ENCODE measurements at regions not wholly inside any gene's neighbourhood (a gene's known extent, or its start where the extent isn't known, plus 50 kb on each side); places are given as distances from the start of the nearest gene placed in this dataset.
"Not testable (repeated sequence)": the region's sequence is repeated elsewhere in the genome, so short reads cannot be mapped to it uniquely, and the experiment has no call there.

DNA sequence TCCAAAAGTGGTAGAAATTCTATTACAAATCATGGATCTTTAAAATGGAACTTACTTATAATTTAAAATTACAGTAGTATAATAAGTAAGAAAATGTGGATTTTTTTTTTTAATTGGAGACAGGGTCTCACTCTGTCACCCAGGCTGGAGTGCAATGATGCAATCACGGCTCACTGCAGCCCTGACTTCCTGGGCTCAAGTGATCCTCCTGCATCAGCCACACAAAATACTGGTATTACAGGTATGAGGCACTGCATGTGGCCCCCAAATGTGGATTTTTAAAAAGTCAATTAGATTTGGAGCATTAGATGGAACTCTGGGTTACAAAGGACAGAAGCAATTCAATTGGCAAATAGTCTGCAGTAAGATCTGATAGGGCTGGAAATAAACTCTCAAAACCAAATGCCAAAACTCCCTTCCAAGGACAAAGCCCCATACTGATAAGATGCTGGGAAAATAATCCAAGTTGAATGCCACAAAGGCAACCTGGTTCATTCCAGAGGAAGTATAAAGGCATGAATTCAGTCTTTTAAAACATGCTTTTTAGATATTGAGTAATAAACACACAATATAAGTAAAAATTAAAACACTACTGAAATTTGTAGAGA is 294.2 kb downstream of the ZNF248 start:
- H3K4me1 ChIP-seq, result no peaks in the 10 kb centered on the region
- DNase-seq, result no peak
- H3K27me3 ChIP-seq, result no peaks in the 10 kb centered on the region
- no peak overlapping the region for H3K4me3 ChIP-seq
- TF ChIP-seq, protein P1, sequence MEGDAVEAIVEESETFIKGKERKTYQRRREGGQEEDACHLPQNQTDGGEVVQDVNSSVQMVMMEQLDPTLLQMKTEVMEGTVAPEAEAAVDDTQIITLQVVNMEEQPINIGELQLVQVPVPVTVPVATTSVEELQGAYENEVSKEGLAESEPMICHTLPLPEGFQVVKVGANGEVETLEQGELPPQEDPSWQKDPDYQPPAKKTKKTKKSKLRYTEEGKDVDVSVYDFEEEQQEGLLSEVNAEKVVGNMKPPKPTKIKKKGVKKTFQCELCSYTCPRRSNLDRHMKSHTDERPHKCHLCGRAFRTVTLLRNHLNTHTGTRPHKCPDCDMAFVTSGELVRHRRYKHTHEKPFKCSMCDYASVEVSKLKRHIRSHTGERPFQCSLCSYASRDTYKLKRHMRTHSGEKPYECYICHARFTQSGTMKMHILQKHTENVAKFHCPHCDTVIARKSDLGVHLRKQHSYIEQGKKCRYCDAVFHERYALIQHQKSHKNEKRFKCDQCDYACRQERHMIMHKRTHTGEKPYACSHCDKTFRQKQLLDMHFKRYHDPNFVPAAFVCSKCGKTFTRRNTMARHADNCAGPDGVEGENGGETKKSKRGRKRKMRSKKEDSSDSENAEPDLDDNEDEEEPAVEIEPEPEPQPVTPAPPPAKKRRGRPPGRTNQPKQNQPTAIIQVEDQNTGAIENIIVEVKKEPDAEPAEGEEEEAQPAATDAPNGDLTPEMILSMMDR (IDR thresholded peaks at IDR 0.05), result no peak
- H3K9me3 ChIP-seq, result no peaks in the 10 kb centered on the region
- H3K36me3 ChIP-seq, result no peaks in the 10 kb centered on the region
- H3K27ac ChIP-seq, result no peak overlapping the region
- intact Hi-C loops (cut with DNase I; ENCODE audit: low total_unique reads), result no loop called here

- no peaks in the 10 kb centered on the region for H3K4me1 ChIP-seq
- DNase-seq, result no peak
- no peaks in the 10 kb centered on the region for H3K36me3 ChIP-seq
- H3K4me3 ChIP-seq, result no peak overlapping the region
- H3K9me3 ChIP-seq, result no peaks in the 10 kb centered on the region
- H3K27ac ChIP-seq, result no peak overlapping the region
- TF ChIP-seq, protein P1 (IDR thresholded peaks at IDR 0.05), result no peak
- intact Hi-C loops (cut with DNase I; ENCODE audit: low total_unique reads), result loop anchor here (5.0 kb wide), 1 partner anchor 536 kb away; no protein-coding TSS in a partner anchor
- no peaks in the 10 kb centered on the region for H3K27me3 ChIP-seq
These were observed 304.5 kb downstream of the ZNF248 start for GRCh38 chr10:37552881-37553280.

- H3K4me1 ChIP-seq, result no peaks in the 10 kb centered on the region
- H3K36me3 ChIP-seq, result no peaks in the 10 kb centered on the region
- no peak overlapping the region for H3K4me3 ChIP-seq
- no peaks in the 10 kb centered on the region for H3K9me3 ChIP-seq
- TF ChIP-seq, protein P1 (IDR thresholded peaks at IDR 0.05), result no peak
- no peaks in the 10 kb centered on the region for H3K27me3 ChIP-seq
- DNase-seq, result no peak
- intact Hi-C loops (cut with DNase I; ENCODE audit: low total_unique reads), result no loop called here
- no peak overlapping the region for H3K27ac ChIP-seq
These were observed 308.4 kb downstream of the ZNF248 start for GRCh38 chr10:37549054-37549453.

GRCh38 chr10:37535459-37536246 is 321.8 kb downstream of the ZNF248 start:
- intact Hi-C loops (cut with DNase I; ENCODE audit: low total_unique reads), result no loop called here
- Histone ChIP-seq H3K27me3 (no peaks in the 10 kb centered on the region), H3K36me3 (no peaks in the 10 kb centered on the region), H3K4me3 (no peak overlapping the region), H3K9me3 (no peaks in the 10 kb centered on the region), H3K4me1 (no peaks in the 10 kb centered on the region), H3K27ac (no peak overlapping the region)
- DNase-seq, result no peak
- TF ChIP-seq, protein P1 (IDR thresholded peaks at IDR 0.05), result no peak

DNA sequence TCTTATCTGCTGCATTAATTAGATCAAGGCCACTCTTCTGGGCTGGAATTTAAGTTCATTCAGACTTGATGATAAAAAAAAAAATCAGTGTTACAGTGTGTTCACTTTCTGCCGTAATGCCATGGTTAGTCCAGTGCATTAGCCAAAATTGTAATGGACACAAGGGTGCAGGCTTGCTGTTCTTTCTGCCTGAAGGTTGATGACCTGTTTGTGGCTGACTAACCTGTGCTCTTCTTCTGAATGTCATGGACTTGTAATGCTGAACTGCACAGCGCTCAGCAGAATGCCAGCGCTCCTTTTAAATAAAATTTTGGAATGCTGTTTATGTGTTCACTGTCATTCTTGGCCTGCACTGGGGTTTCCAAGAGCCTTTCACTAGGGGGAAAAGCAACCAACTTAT is 323.2 kb downstream of the ZNF248 start:
- DNase-seq, result no peak
- Histone ChIP-seq H3K4me1 (no peaks in the 10 kb centered on the region), H3K36me3 (no peaks in the 10 kb centered on the region), H3K27me3 (no peaks in the 10 kb centered on the region), H3K9me3 (no peaks in the 10 kb centered on the region), H3K27ac (no peak overlapping the region), H3K4me3 (no peak overlapping the region)
- TF ChIP-seq, protein P1 (IDR thresholded peaks at IDR 0.05), result no peak
- intact Hi-C loops (cut with DNase I; ENCODE audit: low total_unique reads), result no loop called here

DNA sequence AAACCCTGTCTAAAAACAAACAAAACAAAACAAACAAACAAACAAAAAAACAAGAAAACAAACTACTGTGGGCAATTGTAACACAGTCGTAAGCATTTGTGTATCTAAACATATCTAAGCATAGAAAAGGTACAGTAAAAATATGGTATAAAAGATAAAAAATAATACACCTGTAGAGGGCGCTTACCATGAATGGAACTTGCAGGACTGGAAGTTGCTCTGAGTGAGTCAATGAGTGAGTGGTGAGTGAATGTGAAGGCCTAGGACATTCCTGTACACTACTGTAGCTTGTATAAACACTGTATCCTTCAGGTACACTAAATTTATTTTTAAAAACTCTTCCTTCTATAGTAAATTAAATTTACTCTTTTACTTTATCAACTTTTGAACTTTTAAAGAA is 332.0 kb downstream of the ZNF248 start:
- H3K4me3 ChIP-seq; H3K36me3 ChIP-seq; H3K27ac ChIP-seq; intact Hi-C loops (cut with DNase I; ENCODE audit: low total_unique reads); H3K9me3 ChIP-seq; DNase-seq; H3K27me3 ChIP-seq; H3K4me1 ChIP-seq: not testable (repeated sequence)

All from tibial artery (tissue), 4 donors.